Epithelial cell of proximal tubule (primary cell): ENCODE measurements at regions not wholly inside any gene's neighbourhood (a gene's known extent, or its start where the extent isn't known, plus 50 kb on each side); places are given as distances from the start of the nearest gene placed in this dataset.

Source experiments
- DNase-seq: peaks from one replicate; pipeline ENCODE4 v3.0.0-alpha.2; 2011; ENCODE audit warnings: low read depth
- H3K4me3 ChIP-seq: 2 replicates; pipeline ENCODE4 v1.5.1; 2011; ENCODE audit warnings: low read depth, mild to moderate bottlenecking, low read length
- TF ChIP-seq, protein P1 (sequence below): conservative IDR thresholded peaks from 2 replicates; pipeline ENCODE4 v1.5.1; 2012; ENCODE audit warnings: low read depth, mild to moderate bottlenecking, low read length

DNA sequence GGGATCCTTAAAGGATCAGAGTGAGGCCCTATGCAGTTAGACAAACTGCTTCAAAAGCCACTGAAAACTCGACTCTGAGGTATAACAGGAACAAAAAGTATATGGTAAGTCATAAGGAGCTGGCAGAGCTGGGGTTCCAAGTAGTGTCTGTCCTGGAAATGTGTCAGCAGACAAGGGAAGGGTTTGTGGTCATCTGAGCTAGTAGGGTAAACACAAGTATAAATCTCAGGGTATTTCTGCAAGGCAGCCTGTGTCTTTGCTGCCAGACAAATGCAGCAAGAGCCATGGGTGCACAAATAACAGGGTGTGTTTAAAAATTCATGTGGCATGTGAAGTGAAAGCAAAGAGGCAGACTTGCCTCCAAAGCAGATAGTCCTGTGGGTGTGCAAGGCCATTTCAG is 759.0 kb upstream of the ADAMTS5 start:
- TF ChIP-seq, protein P1, sequence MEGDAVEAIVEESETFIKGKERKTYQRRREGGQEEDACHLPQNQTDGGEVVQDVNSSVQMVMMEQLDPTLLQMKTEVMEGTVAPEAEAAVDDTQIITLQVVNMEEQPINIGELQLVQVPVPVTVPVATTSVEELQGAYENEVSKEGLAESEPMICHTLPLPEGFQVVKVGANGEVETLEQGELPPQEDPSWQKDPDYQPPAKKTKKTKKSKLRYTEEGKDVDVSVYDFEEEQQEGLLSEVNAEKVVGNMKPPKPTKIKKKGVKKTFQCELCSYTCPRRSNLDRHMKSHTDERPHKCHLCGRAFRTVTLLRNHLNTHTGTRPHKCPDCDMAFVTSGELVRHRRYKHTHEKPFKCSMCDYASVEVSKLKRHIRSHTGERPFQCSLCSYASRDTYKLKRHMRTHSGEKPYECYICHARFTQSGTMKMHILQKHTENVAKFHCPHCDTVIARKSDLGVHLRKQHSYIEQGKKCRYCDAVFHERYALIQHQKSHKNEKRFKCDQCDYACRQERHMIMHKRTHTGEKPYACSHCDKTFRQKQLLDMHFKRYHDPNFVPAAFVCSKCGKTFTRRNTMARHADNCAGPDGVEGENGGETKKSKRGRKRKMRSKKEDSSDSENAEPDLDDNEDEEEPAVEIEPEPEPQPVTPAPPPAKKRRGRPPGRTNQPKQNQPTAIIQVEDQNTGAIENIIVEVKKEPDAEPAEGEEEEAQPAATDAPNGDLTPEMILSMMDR, result no peak
- no peak overlapping the region for H3K4me3 ChIP-seq
- no peak for DNase-seq

DNA sequence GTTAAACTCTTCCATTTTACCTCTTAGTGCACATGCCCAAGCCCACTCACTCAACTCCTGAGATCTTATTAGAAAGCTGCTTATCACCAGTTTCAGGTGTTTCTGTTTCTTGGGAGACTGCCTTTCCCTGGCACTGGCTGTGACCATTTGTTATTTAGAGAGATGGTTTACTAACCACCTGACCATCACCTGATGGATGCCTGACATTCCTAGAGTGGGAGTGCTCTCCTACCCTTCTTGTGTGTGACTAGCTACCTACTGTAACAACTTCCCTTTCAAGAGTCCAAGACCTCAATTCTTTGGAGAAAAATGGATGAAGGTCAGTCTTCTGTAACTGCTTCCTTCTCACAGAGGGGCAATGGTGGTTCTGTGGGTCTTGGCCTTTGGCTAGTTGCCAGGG is 755.2 kb upstream of the ADAMTS5 start:
- no peak overlapping the region for H3K4me3 ChIP-seq
- DNase-seq, result peak; percentile 37
- TF ChIP-seq, protein P1, result no peak

- no peak overlapping the region for H3K4me3 ChIP-seq
- TF ChIP-seq, protein P1, result no peak
- no peak for DNase-seq
Measured at GRCh38 chr21:27721675-27722074, 754.8 kb upstream of the ADAMTS5 start.

DNA sequence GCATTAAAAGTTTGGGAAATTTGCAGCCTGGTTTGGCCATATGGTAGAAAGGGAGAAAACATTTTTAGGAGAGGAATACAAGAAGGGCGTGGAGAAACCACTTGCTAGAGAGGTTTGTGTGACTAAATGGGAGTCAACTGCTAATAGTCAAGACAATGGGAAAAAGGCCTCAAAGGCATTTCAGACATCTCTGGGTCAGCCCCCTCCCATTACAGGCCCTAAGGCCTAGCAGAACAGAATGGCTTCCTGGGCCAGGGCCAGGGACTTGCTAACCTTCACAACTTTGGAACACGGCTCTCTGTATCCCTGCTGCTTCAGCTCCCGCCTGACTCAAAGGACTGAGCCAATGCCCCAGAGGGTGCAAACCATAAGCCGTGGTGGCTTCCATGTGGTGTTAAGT is 752.3 kb upstream of the ADAMTS5 start:
- TF ChIP-seq, protein P1, result no peak
- DNase-seq, result no peak
- no peak overlapping the region for H3K4me3 ChIP-seq

GRCh38 chr21:27715131-27715530 is 748.2 kb upstream of the ADAMTS5 start:
- TF ChIP-seq, protein P1, result no peak
- DNase-seq, result no peak
- no peak overlapping the region for H3K4me3 ChIP-seq

- no peak overlapping the region for H3K4me3 ChIP-seq
- no peak for DNase-seq
- TF ChIP-seq, protein P1, result no peak
Measured at GRCh38 chr21:27713154-27714109, 746.5 kb upstream of the ADAMTS5 start.
